HG03060 (cell line): ENCODE measurements at regions not wholly inside any gene's neighbourhood (a gene's known extent, or its start where the extent isn't known, plus 50 kb on each side); places are given as distances from the start of the nearest gene placed in this dataset.

ENCODE experiments used
- ATAC-seq: cut with Tn5 transposase; IDR thresholded peaks from one replicate; pipeline ENCODE4 v1.9.1; 2021; ENCODE audit warnings: low read depth, moderate number of reproducible peaks; ENCODE audit not compliant: unreplicated experiment

DNA sequence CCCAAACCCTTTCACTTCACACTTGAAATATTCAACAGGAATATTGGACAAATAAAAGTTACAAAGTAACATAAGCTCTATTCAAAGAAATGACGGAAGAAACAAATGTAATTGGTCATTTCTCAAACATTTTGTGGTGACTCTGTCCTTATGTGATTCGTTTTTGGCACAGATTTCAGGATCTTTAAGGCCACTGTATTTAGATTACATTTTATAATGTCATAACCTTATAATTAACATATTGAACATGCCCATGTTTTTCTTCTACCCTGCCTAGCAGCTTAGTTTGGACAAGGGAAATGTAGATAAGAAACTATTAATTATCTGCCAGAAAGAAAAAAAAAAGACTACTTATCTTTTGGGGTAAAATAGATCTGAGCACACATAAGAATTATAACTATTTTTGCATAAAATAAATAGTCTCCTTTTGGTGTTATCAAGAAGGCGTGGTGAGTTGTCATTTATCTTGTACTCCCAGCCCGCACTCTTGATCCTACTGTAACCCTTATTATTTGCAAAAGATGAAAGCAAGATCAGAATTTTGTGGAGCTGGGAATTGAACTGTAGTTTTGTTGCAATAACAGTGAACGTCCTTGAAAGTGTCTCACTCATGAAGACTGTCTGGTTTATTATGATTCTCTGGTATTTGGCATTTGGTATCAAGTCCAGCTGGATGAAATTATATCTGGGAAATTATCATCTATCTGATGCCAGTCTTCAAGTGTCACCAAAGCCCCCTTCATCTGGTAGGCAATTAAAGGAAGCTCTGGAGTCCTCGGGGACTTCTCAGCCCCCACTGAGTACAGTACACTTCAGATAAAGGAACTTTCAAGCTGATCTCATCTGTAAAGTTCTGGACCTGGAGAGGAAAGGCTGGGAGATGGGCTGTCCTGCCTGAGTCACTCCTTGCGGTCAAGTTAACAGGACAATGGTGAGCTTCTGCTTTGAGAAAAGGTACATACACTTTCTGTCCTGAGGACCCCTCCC, 175.7 kb upstream of the INHBA start:
- ATAC-seq: no peak

DNA sequence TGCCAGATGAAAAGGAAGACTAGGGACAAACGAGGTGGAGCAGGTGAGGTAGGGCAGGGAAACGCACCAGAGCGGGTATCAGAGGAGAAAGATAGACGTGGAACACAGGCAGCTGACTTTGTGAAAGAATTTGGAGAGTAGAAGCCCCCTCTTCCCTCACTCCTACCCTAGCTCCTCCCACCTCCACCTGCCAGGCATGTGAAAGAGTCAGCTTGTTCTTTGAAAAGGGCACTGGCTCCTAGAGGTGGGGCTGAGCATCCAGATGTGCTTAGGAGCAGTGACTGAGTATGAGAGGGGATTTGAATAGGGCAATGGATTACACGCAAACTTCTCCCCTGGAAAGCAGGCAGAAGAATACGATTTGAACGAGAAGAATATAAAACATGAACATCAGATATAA, 174.2 kb upstream of the INHBA start:
- ATAC-seq: no peak

DNA sequence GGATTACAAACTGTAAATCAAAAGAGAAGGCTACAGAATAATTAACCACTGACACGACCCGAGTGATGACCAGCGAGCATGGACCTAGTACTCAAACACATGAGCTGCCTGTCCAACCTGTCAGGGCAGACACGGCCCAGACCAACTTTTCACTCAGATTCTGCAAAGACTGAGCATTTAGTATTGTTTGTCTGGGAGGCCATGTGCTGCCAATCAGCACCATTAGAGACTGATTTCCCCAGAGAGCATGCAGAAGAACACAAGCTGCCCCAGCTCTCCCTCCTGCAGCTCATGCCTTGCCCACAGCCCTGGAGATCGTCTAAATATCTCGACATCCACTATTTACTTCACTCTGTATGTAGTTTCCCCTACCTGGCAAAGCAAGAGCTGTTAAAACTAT, 172.6 kb upstream of the INHBA start:
- no peak for ATAC-seq

GRCh38 chr7:41874201-41874785, 171.4 kb upstream of the INHBA start:
- no peak for ATAC-seq

DNA sequence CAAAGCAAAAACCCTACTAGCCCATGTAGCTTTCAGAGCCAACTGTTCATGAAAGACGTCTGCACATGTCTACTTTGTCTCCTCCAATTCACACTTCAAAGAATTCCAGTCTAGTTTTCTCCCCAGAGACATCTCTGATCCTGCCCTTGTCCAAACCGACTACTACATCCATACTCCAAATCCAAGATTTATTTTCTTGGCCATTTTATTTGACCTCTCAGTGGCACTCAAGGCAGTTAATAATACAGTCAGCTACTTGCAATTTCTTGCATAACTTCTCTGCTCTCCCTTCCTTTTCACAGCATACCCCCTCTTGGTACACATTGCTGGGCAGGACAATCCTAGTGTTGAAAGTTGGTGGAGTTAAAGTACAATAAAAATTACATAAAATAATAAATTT, 170.9 kb upstream of the INHBA start:
- no peak for ATAC-seq

DNA sequence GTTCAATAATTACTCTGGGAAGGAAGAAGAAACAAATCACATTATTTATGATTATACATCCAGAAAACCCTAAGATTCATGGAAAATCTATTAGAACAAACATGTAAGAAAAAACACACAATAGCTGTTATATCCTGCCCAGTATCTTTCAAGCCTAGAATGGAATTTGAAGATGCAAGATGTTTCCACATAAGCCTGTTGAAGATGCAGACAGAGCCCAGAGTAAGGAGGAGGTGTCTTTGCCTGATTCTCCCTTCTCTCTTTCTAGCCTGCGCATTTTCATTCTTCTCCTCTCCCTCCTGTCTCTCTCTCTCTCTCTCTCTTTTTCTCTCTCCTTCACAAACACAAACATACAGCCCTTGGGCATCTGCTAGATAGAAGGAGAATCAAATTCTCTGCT, 170.1 kb upstream of the INHBA start:
- ATAC-seq: no peak

- no peak for ATAC-seq
Measured at GRCh38 chr7:41870461-41871138, 167.7 kb upstream of the INHBA start.

DNA sequence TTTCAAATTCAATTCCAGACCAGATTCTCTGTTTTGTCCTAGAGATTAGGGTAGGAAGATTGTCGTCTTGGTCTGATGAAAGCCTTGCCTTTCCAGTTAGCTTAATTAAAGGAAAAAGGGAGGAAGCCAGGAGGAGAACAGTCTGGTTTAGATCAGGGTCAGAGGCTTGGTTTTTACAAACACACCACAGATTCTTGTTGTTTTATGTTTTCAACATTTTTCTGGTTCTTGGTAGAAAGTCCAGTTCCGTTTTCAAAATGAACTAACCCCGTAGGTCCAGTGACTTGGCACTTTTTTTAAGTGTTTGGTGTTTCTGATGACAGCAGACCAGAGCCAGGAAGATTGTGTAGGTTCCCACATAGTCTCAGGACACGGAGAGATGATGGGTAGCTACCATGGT, 167.1 kb upstream of the INHBA start:
- ATAC-seq: no peak

DNA sequence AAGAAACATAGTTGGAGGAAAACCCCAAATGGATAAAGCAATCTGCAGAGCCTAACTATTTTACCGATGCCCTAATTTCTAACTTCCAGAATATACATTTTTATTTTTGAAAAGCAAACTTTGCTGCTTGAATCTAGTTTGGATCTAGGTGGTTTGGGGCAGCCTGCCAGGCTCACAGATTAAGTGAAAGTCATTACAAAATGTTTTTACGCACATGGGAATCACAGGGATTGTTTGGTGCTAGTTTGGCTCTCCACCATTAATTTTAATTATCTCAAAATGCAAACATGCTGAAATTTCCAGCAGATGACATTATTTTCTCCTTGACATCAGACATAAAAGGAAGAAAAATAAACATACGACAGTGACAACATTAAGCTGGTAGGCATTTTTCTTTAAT, 166.7 kb upstream of the INHBA start:
- no peak for ATAC-seq

GRCh38 chr7:41869091-41869490, 166.2 kb upstream of the INHBA start:
- ATAC-seq: no peak

DNA sequence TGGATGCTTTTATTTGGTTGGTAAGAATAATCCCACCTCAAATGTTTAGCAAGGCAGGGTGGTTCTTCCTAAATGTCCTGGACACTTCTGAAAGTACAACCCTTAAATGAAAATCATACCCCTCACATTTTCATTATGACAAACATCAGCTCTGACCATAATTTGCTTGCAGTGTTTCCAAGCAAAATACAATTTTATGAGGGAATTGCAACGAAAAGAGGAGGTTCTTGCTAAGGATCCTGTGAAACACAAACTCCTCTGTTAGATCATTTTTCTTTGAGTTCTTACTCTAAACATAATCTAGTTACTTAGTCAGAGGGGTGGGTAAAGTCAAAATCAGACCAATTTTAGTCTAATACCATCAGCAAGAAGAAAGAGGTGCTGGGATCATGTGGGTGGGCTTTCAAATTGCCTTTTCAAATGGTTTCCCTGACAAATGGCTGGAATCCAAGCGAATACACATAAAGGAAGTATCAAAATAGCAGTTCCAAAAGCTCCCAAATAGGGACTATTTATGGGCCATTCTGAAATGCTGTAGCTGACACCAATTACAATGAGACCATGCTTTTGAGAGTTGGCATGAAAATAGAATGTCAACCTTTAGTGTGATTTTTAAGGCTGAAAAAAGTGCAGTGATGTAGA, 164.9 kb upstream of the INHBA start:
- ATAC-seq: no peak

- ATAC-seq: no peak
Measured at GRCh38 chr7:41862261-41862660, 159.4 kb upstream of the INHBA start.

DNA sequence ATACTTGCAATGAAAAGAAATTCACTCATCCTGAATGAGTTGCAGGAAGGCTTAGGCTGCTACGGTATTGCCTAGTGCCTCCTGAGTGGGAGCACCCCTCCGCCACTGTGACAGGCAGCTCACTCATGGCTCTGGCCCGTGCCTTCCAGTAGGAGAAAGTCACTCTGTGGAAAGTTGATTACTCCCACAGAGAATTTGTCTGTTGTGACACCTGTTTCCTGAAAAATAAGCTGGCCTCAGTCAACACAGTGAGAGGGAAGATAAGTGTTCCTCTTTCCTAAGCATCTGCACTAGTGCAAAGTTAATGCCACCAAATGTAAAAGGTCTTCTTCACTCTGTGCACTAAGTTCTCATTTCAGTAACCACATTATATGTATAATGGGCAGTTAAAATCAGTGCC, 158.8 kb upstream of the INHBA start:
- ATAC-seq: no peak

DNA sequence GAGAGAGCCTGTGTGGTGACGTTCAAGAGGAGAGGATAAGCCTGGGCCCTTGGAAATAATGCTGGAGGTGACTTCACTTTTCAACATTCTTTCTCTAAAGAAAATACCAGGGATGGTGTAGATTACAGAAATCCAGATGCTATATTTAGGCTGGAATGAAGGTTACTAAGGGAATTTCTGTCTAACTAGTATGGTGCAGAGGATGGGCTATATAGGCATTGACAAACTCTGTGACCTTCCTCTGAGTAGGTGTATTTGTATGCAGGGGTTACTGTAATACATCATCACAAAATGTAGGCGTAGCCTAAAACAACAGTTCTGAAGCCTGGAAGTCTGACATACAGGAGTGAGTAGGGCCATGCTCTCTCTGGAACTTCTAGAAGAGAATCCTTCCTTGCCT, 155.3 kb upstream of the INHBA start:
- ATAC-seq: no peak

DNA sequence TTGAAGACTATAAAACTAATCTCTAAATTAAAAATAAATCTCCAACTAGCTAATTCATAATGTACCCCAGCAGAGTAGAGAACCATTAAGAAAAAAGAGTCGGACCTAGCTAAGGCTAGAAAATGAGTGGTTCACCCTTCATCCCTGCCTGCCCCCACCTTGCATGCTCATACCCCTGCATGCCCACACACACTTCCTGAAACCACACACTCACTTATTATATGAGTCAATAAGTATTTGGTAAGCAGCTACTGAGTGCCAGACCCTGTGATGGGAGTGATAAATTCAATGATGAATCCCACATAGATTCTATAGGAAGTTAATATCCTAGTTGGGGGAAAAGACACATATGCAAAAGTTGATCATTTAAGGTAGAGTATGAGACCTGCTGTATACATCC, 152.9 kb upstream of the INHBA start:
- no peak for ATAC-seq

DNA sequence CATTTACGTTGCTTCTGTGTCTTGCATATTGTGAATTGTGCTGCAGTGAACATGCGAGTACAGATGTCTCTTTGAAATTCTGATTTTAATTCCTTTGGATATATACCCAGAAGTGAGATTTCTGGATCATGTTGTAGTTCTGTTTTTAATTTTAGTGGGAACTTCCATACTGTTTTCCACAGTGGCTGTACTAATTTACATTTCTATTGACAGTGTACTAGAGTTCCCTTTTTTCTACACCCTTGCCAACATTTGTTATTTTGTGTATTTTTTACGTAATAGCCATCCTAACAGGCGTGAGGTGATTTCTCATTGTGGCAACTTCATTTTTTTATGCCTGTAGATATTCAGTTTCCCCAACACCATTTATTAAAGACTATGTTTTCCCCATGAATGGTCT, 144.7 kb upstream of the INHBA start:
- ATAC-seq: no peak

- no peak for ATAC-seq
Measured at GRCh38 chr7:41847151-41847550, 144.3 kb upstream of the INHBA start.

DNA sequence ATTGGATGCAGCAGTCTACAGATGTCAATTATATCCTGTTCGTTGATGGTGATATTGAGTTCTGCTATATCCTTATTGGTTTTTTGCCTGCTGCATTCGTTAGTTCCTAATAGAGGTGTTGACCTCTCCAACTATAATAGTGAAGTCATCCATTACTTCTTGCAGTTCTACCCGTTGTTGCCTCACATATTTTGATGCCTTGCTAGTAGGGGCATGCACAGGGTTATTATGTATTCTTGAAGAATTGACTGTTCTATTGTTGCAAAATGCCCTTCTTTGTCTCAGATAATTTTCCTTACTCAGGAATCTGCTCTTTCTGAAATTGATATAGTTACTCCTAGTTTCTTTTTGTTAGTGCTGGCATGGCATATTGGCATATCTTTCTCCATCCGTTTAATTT, 140.1 kb upstream of the INHBA start:
- ATAC-seq: no peak

GRCh38 chr7:41837916-41838315, 135.0 kb upstream of the INHBA start:
- no peak for ATAC-seq

GRCh38 chr7:41835976-41836530, 133.2 kb upstream of the INHBA start:
- no peak for ATAC-seq
